ENCODE measurements at regions not wholly inside any gene's neighbourhood (a gene's known extent, or its start where the extent isn't known, plus 50 kb on each side); places are given as distances from the start of the nearest gene placed in this dataset.
"Not testable (repeated sequence)": the region's sequence is repeated elsewhere in the genome, so short reads cannot be mapped to it uniquely, and the experiment has no call there.

- no peak for DNase-seq
Measured at GRCh38 chr20:22529150-22530019, 55.0 kb downstream of the FOXA2 start.

- no peak for DNase-seq
Measured at GRCh38 chr20:22526512-22527012, 57.8 kb downstream of the FOXA2 start.

- DNase-seq: no peak
Measured at GRCh38 chr20:22525821-22526220, 58.6 kb downstream of the FOXA2 start.

DNA sequence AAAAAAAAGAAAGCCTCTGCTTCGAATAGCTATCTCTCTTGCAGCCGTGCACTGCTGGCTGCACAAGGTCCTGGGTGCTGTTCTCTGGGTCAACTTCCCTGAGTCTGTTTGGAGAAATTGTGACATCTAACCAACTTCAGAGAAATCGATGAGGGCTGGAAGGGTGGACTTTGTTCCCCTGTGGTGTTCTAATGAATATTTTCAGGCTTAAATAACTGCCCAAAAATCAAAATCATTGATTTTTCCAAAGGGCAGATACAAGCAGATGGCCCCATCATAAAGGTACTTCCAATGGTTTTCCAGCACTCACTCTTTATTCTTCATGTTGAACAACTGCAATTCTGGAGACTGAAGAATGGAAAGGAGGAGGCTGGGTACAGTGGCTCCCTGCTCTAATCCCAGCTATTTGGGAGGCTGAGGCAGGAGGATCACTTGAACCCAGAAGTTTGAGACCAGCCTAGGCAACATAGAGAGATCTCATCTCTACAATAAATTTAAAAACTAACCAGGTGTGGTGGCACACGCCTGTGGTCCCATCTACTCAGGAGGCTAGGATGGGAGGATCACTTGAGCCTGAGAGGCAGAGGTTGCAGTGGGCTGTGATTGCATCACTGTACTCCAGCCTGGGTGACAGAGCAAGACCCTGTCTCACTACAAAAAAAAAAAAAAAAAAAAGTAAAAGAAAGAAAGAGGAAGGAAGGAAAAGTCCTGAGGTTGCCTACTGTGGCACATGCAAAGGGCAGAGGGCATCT, 59.1 kb downstream of the FOXA2 start:
- no peak for DNase-seq

- no peak for DNase-seq
Measured at GRCh38 chr20:22524393-22525015, 59.9 kb downstream of the FOXA2 start.

GRCh38 chr20:22523499-22524392, 60.6 kb downstream of the FOXA2 start:
- DNase-seq: no peak

- DNase-seq: no peak
Measured at GRCh38 chr20:22523128-22523498, 61.3 kb downstream of the FOXA2 start.

DNA sequence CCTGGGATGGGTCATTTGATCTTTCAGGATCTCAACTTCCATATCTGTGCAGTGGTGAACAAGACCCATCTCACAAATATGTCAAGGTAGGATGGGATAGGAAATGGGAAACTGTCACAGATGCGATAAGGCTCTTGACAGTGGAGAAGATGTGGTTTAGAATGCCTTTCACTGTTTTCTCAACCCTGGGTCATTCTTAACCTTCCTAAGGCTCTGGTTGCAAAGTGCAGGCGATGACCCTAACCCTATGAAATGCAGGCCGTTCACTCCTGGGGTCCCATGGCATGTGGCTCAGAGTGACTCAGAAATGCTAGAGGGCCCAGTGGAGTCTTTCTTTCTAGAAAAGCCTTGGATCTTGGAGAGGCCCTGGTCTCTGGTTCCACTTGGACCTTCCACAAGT, 61.7 kb downstream of the FOXA2 start:
- no peak for DNase-seq

- not testable (repeated sequence) for DNase-seq
Measured at GRCh38 chr20:22521940-22522339, 62.4 kb downstream of the FOXA2 start.

DNA sequence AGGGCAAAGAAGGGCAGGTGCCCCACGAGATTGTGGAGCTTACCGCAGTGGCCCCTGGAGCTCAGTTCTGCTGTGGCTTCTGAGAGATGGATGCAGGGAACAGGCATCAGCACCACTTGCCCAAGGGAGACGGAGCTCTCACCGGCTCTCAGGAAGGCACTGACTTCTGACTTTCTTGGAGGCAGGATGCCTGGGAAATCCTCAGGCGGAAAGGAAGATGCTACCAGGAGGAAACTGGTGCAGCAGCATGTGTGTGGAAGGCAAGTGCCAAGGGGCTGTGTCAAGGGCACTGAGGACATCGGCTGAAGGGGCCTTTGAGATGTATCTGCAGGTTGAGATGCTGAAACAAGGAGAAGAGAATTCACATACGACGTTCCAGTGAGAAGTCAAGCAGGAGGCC, 64.0 kb downstream of the FOXA2 start:
- DNase-seq: no peak

DNA sequence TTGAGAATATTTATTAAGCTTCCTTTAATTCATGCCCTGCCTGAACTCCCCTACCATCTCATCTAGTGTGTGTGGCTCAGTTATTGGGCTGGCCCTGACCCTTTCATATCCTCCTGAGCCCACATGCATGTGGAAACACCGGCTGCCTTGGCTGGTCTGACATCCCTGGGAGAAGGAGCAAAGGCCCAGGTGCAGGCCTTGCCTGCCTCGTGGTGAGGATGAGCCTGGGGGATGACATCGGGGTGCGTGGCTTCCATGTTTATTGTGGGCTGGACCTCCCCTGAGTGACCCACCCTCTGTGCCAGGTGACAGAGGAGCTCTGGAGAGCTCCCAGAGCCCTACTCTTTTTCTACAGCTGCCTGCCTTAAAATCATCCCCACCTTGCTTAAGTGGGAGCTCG, 69.1 kb downstream of the FOXA2 start:
- DNase-seq: no peak

DNA sequence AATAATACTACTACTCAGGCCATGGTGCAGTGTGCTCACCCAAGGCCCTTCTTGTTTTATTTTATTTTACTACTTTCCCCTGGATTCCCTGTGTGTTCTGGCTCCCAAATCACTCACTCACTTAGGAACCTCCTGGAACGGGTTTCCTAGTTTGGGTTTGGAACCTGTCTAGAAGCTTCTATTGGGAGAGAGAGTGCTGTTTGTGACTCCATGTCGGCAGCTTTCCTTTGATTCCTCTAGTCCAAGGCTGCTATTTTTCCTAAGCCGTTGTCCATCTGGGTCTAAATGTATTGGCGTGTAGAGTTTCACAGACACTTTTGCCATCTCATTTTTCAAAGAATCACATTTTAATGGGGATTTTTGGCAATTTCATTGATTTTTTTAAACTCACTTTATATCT, 70.8 kb downstream of the FOXA2 start:
- no peak for DNase-seq

DNA sequence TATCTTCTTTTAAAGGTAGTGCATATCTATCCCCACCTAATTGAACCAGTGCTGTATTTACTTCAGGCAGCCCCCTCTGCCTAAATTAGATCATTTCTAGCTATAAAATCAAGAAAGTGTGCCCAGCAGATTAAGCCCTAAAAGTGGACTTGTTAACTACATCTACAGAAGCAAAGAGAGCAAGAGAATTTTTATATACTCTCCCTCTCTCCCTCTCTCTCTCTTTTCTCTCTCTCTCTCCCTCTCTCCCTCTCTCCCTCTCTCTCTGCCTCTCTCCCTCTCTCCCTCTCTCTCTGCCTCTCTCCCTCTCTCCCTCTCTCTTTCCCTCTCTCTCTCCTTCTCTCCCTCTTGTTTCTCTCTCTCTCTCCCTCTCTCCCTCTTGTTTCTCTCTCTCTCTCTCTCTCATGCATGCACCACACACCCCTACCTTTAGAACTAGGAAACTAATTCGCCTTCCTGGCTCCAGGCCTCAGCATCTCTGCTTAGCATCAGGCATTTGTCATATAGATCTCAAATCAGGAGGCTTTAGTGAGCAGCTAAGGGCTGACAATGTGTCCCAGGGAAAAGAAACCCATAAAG, 71.4 kb downstream of the FOXA2 start:
- no peak for DNase-seq

DNA sequence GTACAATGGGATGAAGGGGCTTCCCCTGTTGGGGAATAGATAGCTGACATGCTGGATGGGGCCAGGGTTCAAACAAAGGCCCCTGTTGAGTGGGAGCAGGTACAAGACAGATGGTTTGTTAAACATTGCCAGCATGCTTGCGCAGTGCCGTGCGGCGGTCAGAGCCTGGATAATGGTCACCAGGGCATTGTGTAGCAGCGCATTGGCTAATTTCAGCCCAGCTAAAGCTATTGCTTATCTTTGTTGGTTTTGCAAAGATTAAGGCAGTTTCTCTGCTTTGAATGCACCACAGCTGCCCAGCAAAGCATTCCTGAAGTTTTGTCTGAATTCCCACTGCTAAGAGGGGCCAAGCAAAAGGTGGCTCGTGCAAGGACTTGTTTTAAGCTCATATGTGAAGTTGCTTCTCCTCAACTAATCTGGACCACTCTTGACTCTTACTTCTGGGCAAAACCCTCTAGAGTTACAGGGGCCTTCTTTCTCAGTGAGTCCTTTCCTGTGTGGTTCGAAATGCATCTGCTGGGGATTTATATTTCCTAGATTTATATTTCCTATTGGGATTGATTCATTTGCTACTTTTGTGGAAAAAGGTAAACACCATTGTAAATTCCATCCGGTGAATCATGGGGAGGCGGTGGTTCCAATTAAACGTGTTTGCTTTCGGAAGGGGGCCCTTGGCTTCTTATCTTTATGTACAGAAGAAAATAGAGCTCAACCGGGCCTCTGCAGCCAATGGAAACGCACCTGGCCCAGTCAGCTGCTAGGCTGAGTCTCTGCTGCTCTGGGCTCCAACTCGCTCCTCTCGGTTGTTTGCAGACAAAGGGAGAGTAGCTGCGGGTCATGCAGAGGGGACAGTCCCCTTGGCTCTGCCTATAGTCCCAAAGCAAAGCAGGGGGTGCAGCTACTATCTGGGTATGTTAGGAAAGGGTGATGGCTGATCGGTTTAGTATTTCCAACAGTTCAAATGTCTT, 72.1 kb downstream of the FOXA2 start:
- DNase-seq: no peak

DNA sequence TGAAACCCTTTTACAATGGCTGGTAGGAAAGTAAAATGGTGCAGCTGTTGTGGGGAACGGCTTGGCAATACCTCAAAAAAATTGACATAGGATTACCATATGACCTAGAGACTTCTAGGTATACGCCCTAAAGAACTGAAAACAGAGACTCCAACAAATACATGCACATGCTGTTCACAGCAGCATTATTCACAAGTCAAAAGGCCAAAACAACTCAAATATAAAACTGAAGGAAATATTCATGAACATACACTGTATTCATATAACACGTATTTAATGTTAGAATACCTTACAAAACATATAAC, 74.6 kb downstream of the FOXA2 start:
- no peak for DNase-seq

DNA sequence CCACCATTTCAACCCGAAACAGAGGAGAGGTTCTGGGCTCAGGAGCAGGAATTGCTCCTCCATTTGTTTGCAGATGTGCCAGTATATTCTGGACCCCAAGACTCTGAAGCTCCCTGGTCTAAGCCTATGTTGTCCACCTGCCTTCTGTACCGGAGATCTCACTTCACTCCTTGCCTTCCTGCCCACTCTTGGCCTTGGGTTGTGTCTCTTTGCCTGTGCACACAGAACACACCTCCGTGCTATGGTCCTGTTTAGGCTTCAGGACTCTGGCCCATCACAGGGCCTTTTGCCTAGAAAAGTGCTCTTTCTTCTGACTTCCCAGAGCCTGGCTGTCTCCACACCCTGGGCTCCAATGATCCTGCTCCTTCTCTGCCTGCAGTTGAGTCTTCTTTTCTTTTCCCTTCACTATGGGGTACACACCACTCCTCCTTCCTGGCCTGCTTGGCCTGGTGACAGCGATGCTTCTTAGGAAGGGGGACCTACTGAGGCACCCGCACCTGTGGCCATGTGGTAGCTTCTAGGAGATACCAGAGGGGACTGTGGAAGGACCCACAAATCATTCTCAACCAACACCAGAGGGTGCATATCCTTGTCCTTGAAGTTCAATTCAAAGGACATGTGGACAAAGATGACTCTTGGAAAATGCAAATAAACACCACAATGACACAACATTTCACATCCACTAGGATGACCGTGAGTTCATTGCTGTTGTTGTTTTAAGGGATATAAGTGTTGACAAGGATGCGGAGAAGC, 75.1 kb downstream of the FOXA2 start:
- no peak for DNase-seq

- no peak for DNase-seq
Measured at GRCh38 chr20:22508426-22508825, 75.9 kb downstream of the FOXA2 start.

DNA sequence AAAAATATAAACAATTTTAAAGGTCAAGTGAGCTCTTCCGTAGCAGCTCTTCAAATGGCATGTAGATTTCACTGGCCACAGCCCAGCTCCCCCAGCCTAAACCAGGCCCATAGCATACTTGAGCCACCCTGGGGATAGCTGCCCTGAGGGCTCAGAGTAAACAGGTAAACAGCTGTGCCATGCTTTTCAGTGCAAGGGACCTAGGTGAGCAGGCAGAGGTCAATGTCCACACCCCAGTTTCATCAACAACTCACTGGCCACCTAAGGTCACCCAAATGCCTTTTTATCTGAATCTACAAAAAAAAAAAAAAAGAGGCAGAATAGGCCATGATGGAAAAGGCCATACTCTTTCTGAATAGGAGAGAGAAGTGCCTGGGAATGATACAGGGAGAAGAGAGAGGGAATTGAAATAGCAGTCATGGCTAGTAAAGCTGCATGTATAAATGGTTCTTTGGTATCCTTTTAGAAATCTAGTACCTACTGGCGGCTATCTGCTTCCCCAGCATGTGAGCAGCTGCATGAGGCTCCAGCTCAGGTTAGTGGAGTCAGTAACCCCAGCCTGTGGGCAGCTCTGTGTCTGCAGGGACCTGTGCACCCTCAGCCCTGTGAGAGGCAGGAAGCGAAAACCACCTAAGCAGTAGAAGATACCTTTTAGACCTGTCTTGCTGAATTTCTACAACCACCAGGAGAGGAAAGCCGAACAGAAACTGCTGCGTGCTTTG, 77.0 kb downstream of the FOXA2 start:
- DNase-seq: no peak

GRCh38 chr20:22506827-22507226, 77.5 kb downstream of the FOXA2 start:
- DNase-seq: no peak
